Endothelial cell of umbilical vein (primary cell): ENCODE measurements at regions not wholly inside any gene's neighbourhood (a gene's known extent, or its start where the extent isn't known, plus 50 kb on each side); places are given as distances from the start of the nearest gene placed in this dataset.

Experiments
- BruUV-seq: library from RNA; stranded (reverse); fragments of 400-500 nt; replicated peaks from 2 replicates; lab custom pipeline; 2021; lab: Mats Ljungman, UMichigan
- CTCF ChIA-PET: fragments of 300-600, 350-600 bp; sonication (Branson Sonifier 250); formaldehyde crosslinking; loops from one replicate; lab custom pipeline; 2021; ENCODE audit warnings: antibody characterized with exemption, inconsistent platforms; lab: Charles Lee
- POLR2A ChIA-PET: fragments of 300-600, 350-600 bp; sonication (Branson Sonifier 250); formaldehyde crosslinking; loops from one replicate; lab custom pipeline; 2021; ENCODE audit warnings: antibody characterized with exemption, inconsistent platforms; lab: Charles Lee
- DNase-seq: peaks from one replicate; pipeline ENCODE4 v3.0.0-alpha.2; 2011; ENCODE audit warnings: low read depth, low spot score
- FAIRE-seq: peaks from 2 replicates; lab custom pipeline; 2011; peaks lifted over from hg19 to GRCh38; lab: Jason Lieb, UNC
- H2AFZ ChIP-seq: 2 replicates; pipeline ENCODE4 v1.6.0; 2012; ENCODE audit warnings: low read depth, low read length, control low read depth, inconsistent platforms
- H3K27ac ChIP-seq: 2 replicates; pipeline ENCODE4 v1.5.1; 2011; ENCODE audit warnings: low read depth, mild to moderate bottlenecking, control low read depth, low read length, moderate library complexity; ENCODE audit not compliant: insufficient read depth
- H3K27me3 ChIP-seq, 2 experiments: 2 replicates each; pipeline versions ENCODE4 v1.6.0 to v1.6.1; 2011; ENCODE audit warnings: low read length in 2 of 2, mixed read lengths in 1 of 2; ENCODE audit not compliant: control insufficient read depth in 2 of 2, insufficient read depth in 2 of 2
- H3K36me3 ChIP-seq, 2 experiments: 2 replicates in 1 of 2; 3 replicates in 1 of 2; pipeline ENCODE4 v1.5.1; 2011; ENCODE audit warnings: low read length in 2 of 2, mild to moderate bottlenecking in 1 of 2, moderate library complexity in 1 of 2; ENCODE audit not compliant: control insufficient read depth in 2 of 2, insufficient read depth in 2 of 2; ENCODE audit errors: extremely low read depth in 1 of 2
- H3K4me1 ChIP-seq: 3 replicates; pipeline ENCODE4 v1.5.1; 2011; ENCODE audit warnings: mild to moderate bottlenecking, low read length; ENCODE audit not compliant: control insufficient read depth, insufficient read depth; ENCODE audit errors: extremely low read depth
- H3K4me2 ChIP-seq: 2 replicates; pipeline ENCODE4 v1.6.1; 2011; ENCODE audit warnings: low read length, control low read depth, mixed read lengths; ENCODE audit not compliant: insufficient read depth
- H3K4me3 ChIP-seq, 3 experiments: fragments of 200-600 bp in 1 of 3; sonication (generic), shearing (Covaris generic) in 1 of 3; replicated peaks in 1 of 3; 2 replicates each; pipeline ENCODE4 v1.5.1; 2011 to 2016; ENCODE audit warnings: control low read depth in 3 of 3, low read length in 3 of 3, mild to moderate bottlenecking in 2 of 3, inconsistent platforms in 1 of 3, low read depth in 1 of 3, moderate library complexity in 1 of 3; ENCODE audit not compliant: insufficient read depth in 1 of 3
- H3K79me2 ChIP-seq: 2 replicates; pipeline ENCODE4 v1.6.0; 2012; ENCODE audit warnings: low read length, inconsistent platforms; ENCODE audit not compliant: control insufficient read depth, insufficient read depth
- H3K9ac ChIP-seq: replicated peaks from 2 replicates; pipeline ENCODE3; 2011; ENCODE audit warnings: low read length, control low read depth; ENCODE audit not compliant: insufficient read depth; ENCODE audit errors: extremely low read depth
- H3K9me1 ChIP-seq: replicated peaks from 3 replicates; pipeline ENCODE4 v1.6.0; 2011; ENCODE audit warnings: mild to moderate bottlenecking, low read length; ENCODE audit not compliant: control insufficient read depth, insufficient read depth; ENCODE audit errors: extremely low read depth
- H3K9me3 ChIP-seq: replicated peaks from 2 replicates; pipeline ENCODE4 v1.5.1; 2012; ENCODE audit warnings: low read length, inconsistent platforms; ENCODE audit not compliant: control insufficient read depth, insufficient read depth
- H4K20me1 ChIP-seq: replicated peaks from 2 replicates; pipeline ENCODE3; 2011; ENCODE audit warnings: mild to moderate bottlenecking, low read length; ENCODE audit not compliant: control insufficient read depth, insufficient read depth; ENCODE audit errors: extremely low read depth
- CTCF ChIP-seq, 2 donors: IDR thresholded peaks; 1 replicate in 1 of 2; 2 replicates in 1 of 2; pipeline ENCODE4 v1.5.1; 2011; ENCODE audit warnings: low read length in 2 of 2, mild to moderate bottlenecking in 2 of 2, moderate library complexity in 2 of 2, control low read depth in 1 of 2, inconsistent platforms in 1 of 2, low read depth in 1 of 2; ENCODE audit not compliant: insufficient read depth in 1 of 2; ENCODE audit errors: extremely low read depth in 1 of 2
- EZH2 ChIP-seq: IDR thresholded peaks from 2 replicates; pipeline ENCODE4 v1.6.1; 2012; ENCODE audit warnings: borderline replicate concordance, low read depth, mild to moderate bottlenecking, moderate library complexity, low read length, inconsistent platforms; ENCODE audit not compliant: severe bottlenecking
- FOS ChIP-seq: IDR thresholded peaks from 2 replicates; pipeline ENCODE4 v1.6.1; 2011; ENCODE audit warnings: mild to moderate bottlenecking, low read length, moderate library complexity, borderline replicate concordance; ENCODE audit not compliant: insufficient read depth
- GATA2 ChIP-seq: IDR thresholded peaks from 2 replicates; pipeline ENCODE4 v1.7.0; 2011; ENCODE audit warnings: low read depth, mild to moderate bottlenecking, moderate library complexity, mixed read lengths, low read length; ENCODE audit not compliant: insufficient read length, insufficient read depth
- JUN ChIP-seq: IDR thresholded peaks from 2 replicates; pipeline ENCODE4 v1.6.1; 2011; ENCODE audit warnings: borderline replicate concordance, low read depth; ENCODE audit not compliant: insufficient read length, insufficient read depth
- MAX ChIP-seq: IDR thresholded peaks from 2 replicates; pipeline ENCODE4 v1.6.1; 2011; ENCODE audit not compliant: insufficient read depth, insufficient read length
- MYC ChIP-seq: IDR thresholded peaks from one replicate; pipeline ENCODE4 v1.6.1; 2011; ENCODE audit warnings: mild to moderate bottlenecking, low read depth, low read length
- POLR2A ChIP-seq: IDR thresholded peaks from 2 replicates; pipeline ENCODE4 v1.6.1; 2012; ENCODE audit warnings: low read depth, mild to moderate bottlenecking, control low read depth, low read length
- POLR2AphosphoS5 ChIP-seq: IDR thresholded peaks from 2 replicates; pipeline ENCODE4 v1.6.1; 2012; ENCODE audit warnings: low read depth, mild to moderate bottlenecking, control low read depth, low read length, moderate library complexity; ENCODE audit not compliant: insufficient read depth
- dilution Hi-C: fragments of 300-500 bp; cut with MboI; formaldehyde crosslinking; loops from one replicate; pipeline ENCODE4 v1.15.0; 2019; ENCODE audit warnings: low sequenced_read_pairs; ENCODE audit not compliant: extremely low pct_ligation_motif_present
- intact Hi-C: fragments of 100-400 bp; cut with micrococcal nuclease; formaldehyde crosslinking; loops from one replicate; pipeline ENCODE4 v1.10.0; 2022

- ChIA-PET CTCF (no interaction called here), POLR2A (no interaction called here)
- dilution Hi-C loops, result no loop called here
- H3K9ac ChIP-seq, result no peak overlapping the region
- no peak for TF ChIP-seq MYC
- TF ChIP-seq MAX, result no peak
- TF ChIP-seq FOS, result no peak
- TF ChIP-seq GATA2, result no peak
- no peak for TF ChIP-seq POLR2AphosphoS5
- no peak for TF ChIP-seq CTCF (IDR thresholded peaks at IDR 0.05; ENCODE audit: extremely low read depth in 1 of 2, insufficient read depth in 1 of 2, low read depth in 1 of 2, low read length in 2 of 2)
- TF ChIP-seq POLR2A, result no peak
- no peak for TF ChIP-seq JUN
- TF ChIP-seq EZH2, result no peak
- H3K27ac ChIP-seq, result no peak overlapping the region
- no peaks in the 10 kb centered on the region for H3K79me2 ChIP-seq
- no peaks in the 10 kb centered on the region for H4K20me1 ChIP-seq
- H3K9me3 ChIP-seq, result no peaks in the 10 kb centered on the region
- H3K36me3 ChIP-seq, result no peaks in the 10 kb centered on the region
- DNase-seq (no peak), FAIRE-seq (no peak)
- no peaks in the 10 kb centered on the region for H3K9me1 ChIP-seq
- intact Hi-C loops, result no loop called here
- H3K4me1 ChIP-seq, result no peaks in the 10 kb centered on the region
- H3K4me2 ChIP-seq, result no peak overlapping the region
- H3K4me3 ChIP-seq, result no peak overlapping the region
- BruUV-seq, result no TSS peak
- H2AFZ ChIP-seq, result no peak overlapping the region
- H3K27me3 ChIP-seq, result no peaks in the 10 kb centered on the region
These were observed 549.9 kb upstream of the RGS18 start for GRCh38 chr1:191608367-191608766.
